Activated CD8-positive, alpha-beta memory T cell treated with anti-CD3 and anti-CD28 coated beads for 24 hours (primary cell): ENCODE measurements at regions not wholly inside any gene's neighbourhood (a gene's known extent, or its start where the extent isn't known, plus 50 kb on each side); places are given as distances from the start of the nearest gene placed in this dataset.

Experiments
- DNase-seq: peaks from one replicate; pipeline ENCODE4 v3.0.0-alpha.2; 2020

GRCh38 chr17:55632893-55633292 is 89.8 kb downstream of the TMEM100 start:
- no peak for DNase-seq

GRCh38 chr17:55632236-55632635 is 90.4 kb downstream of the TMEM100 start:
- no peak for DNase-seq

GRCh38 chr17:55629995-55630394 is 92.7 kb downstream of the TMEM100 start:
- no peak for DNase-seq

- no peak for DNase-seq
These were observed 97.1 kb downstream of the TMEM100 start for GRCh38 chr17:55625521-55625920.

GRCh38 chr17:55624772-55625433 is 97.8 kb downstream of the TMEM100 start:
- no peak for DNase-seq

- DNase-seq, result no peak
These were observed 100.1 kb downstream of the TMEM100 start for GRCh38 chr17:55622547-55622946.

GRCh38 chr17:55620945-55621344 is 101.7 kb downstream of the TMEM100 start:
- no peak for DNase-seq

GRCh38 chr17:55620023-55620422 is 102.6 kb downstream of the TMEM100 start:
- DNase-seq, result no peak

GRCh38 chr17:55617441-55617840 is 105.2 kb downstream of the TMEM100 start:
- DNase-seq, result no peak

GRCh38 chr17:55614061-55614460 is 102.8 kb upstream of the SMIM36 start:
- no peak for DNase-seq

- no peak for DNase-seq
These were observed 101.5 kb upstream of the SMIM36 start for GRCh38 chr17:55612691-55613141.

- DNase-seq, result no peak
These were observed 96.6 kb upstream of the SMIM36 start for GRCh38 chr17:55607731-55608341.

GRCh38 chr17:55606488-55606815 is 95.2 kb upstream of the SMIM36 start:
- no peak for DNase-seq

- DNase-seq, result no peak
These were observed 94.6 kb upstream of the SMIM36 start for GRCh38 chr17:55605705-55606487.

GRCh38 chr17:55601874-55602364 is 90.7 kb upstream of the SMIM36 start:
- no peak for DNase-seq

GRCh38 chr17:55598495-55598894 is 87.2 kb upstream of the SMIM36 start:
- no peak for DNase-seq

- DNase-seq, result no peak
These were observed 77.4 kb upstream of the SMIM36 start for GRCh38 chr17:55588446-55589242.

- no peak for DNase-seq
These were observed 76.4 kb upstream of the SMIM36 start for GRCh38 chr17:55587608-55588139.

GRCh38 chr17:55585629-55586028 is 74.4 kb upstream of the SMIM36 start:
- no peak for DNase-seq

GRCh38 chr17:55584861-55585260 is 73.6 kb upstream of the SMIM36 start:
- no peak for DNase-seq

GRCh38 chr17:55584055-55584685 is 72.9 kb upstream of the SMIM36 start:
- DNase-seq, result no peak

- no peak for DNase-seq
These were observed 71.6 kb upstream of the SMIM36 start for GRCh38 chr17:55582897-55583296.
